Naive thymus-derived CD4-positive, alpha-beta T cell (primary cell): ENCODE measurements at regions not wholly inside any gene's neighbourhood (a gene's known extent, or its start where the extent isn't known, plus 50 kb on each side); places are given as distances from the start of the nearest gene placed in this dataset.

ENCODE experiments used
- ATAC-seq: fragments of 150-1000 bp; cut with Tn5 transposase; 2 replicates; pipeline ENCODE4 v1.10.0; 2021; ENCODE audit warnings: mild to moderate bottlenecking, moderate library complexity
- CTCF ChIA-PET: fragments of 350-600 bp; sonication (Branson Sonifier 250); formaldehyde crosslinking; loops from one replicate; lab custom pipeline; 2021; ENCODE audit warnings: antibody characterized with exemption; lab: Charles Lee
- POLR2A ChIA-PET: fragments of 350-600 bp; sonication (Branson Sonifier 250); formaldehyde crosslinking; loops from one replicate; lab custom pipeline; 2021; ENCODE audit warnings: antibody characterized with exemption, inconsistent platforms; lab: Charles Lee
- DNase-seq, 9 donors: peaks; one replicate each; pipeline versions ENCODE4 v3.0.0 to v3.0.0-alpha.2; 2020 to 2022; ENCODE audit warnings: mixed read lengths in 1 of 9
- H3K27ac ChIP-seq: one replicate; pipeline ENCODE4 v1.7.0; 2013; ENCODE audit warnings: mild to moderate bottlenecking, low read depth, low read length, moderate library complexity
- H3K27me3 ChIP-seq, 2 donors: one replicate each; pipeline ENCODE4 v1.7.0; 2013; ENCODE audit warnings: low read length in 2 of 2, mild to moderate bottlenecking in 2 of 2, moderate library complexity in 2 of 2; ENCODE audit not compliant: control insufficient read depth in 2 of 2, insufficient read depth in 2 of 2
- H3K36me3 ChIP-seq, 3 experiments: 1 replicate in 2 of 3; 2 replicates in 1 of 3; pipeline ENCODE4 v1.7.0; 2013; ENCODE audit warnings: low read length in 3 of 3, mild to moderate bottlenecking in 3 of 3, moderate library complexity in 1 of 3; ENCODE audit not compliant: insufficient read depth in 3 of 3, control insufficient read depth in 2 of 3
- H3K4me1 ChIP-seq, 2 donors: one replicate each; pipeline ENCODE4 v1.7.0; 2013; ENCODE audit warnings: low read length in 2 of 2, mild to moderate bottlenecking in 2 of 2, moderate library complexity in 1 of 2; ENCODE audit not compliant: control insufficient read depth in 2 of 2, insufficient read depth in 2 of 2
- H3K4me3 ChIP-seq: 2 replicates; pipeline ENCODE4 v1.7.0; 2013; ENCODE audit warnings: mild to moderate bottlenecking, low read length
- H3K9me3 ChIP-seq, 3 experiments: 1 replicate in 2 of 3; 2 replicates in 1 of 3; pipeline ENCODE4 v1.7.0; 2013; ENCODE audit warnings: low read length in 3 of 3; ENCODE audit not compliant: control insufficient read depth in 2 of 3
- H3K27ac Mint-ChIP-seq, 9 donors: one replicate each; pipeline ENCODE4 v1.8.0; 2020 to 2022; ENCODE audit warnings: mixed read lengths in 9 of 9, mild to moderate bottlenecking in 8 of 9, moderate library complexity in 5 of 9, inconsistent platforms in 2 of 9
- H3K27me3 Mint-ChIP-seq, 5 donors: one replicate each; pipeline ENCODE4 v1.8.0; 2021 to 2022; ENCODE audit warnings: mixed read lengths in 5 of 5, mild to moderate bottlenecking in 1 of 5
- H3K36me3 Mint-ChIP-seq, 5 donors: one replicate each; pipeline ENCODE4 v1.8.0; 2020 to 2022; ENCODE audit warnings: mixed read lengths in 5 of 5, mild to moderate bottlenecking in 3 of 5, inconsistent platforms in 1 of 5
- H3K4me1 Mint-ChIP-seq, 7 donors: one replicate each; pipeline ENCODE4 v1.8.0; 2020 to 2022; ENCODE audit warnings: mixed read lengths in 7 of 7, mild to moderate bottlenecking in 3 of 7, inconsistent platforms in 1 of 7
- H3K4me3 Mint-ChIP-seq, 10 donors: one replicate each; pipeline ENCODE4 v1.8.0; 2020 to 2022; ENCODE audit warnings: mild to moderate bottlenecking in 10 of 10, mixed read lengths in 10 of 10, moderate library complexity in 6 of 10, inconsistent platforms in 2 of 10
- H3K9me3 Mint-ChIP-seq, 11 donors: one replicate each; pipeline ENCODE4 v1.8.0; 2020 to 2022; ENCODE audit warnings: mixed read lengths in 11 of 11, mild to moderate bottlenecking in 4 of 11, inconsistent platforms in 1 of 11, moderate library complexity in 1 of 11
- intact Hi-C, 2 donors: fragments of 100-400 bp; cut with micrococcal nuclease; formaldehyde crosslinking; loops; one replicate each; pipeline ENCODE4 v1.15.1; 2023

DNA sequence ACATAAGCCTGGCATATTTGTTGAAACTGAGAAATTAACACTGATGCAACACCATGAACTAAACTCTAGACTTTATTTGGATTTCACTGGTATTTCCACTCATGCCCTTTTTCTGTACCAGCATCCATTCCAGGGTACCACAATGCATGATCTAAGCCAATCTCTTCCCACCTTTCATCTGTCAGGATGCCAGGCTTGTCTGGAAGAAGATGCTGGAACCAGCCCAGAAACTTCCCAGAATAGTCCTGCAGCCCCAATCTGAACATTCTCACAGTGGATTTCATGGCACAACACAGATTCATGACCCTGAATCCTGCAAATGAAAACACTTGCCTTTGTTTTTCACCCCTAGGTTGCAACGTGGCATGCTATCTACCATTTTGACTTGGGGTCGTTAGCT is 189.3 kb upstream of the LHX5 start:
- Histone ChIP-seq H3K27me3 (no peaks in the 10 kb centered on the region), H3K4me1 (no peaks in the 10 kb centered on the region), H3K4me3 (no peak overlapping the region), H3K36me3 (no peaks in the 10 kb centered on the region), H3K9me3 (no peaks in the 10 kb centered on the region), H3K27ac (no peak overlapping the region)
- H3K9me3 Mint-ChIP-seq = peaks cover 0 to 27% (median 5%) of the 10 kb centered on the region in 11 donors
- no peaks in the 10 kb centered on the region for H3K36me3 Mint-ChIP-seq
- H3K27me3 Mint-ChIP-seq = peaks cover 2 to 24% (median 19%) of the 10 kb centered on the region in 5 donors
- ChIA-PET POLR2A (no interaction called here), CTCF (no interaction called here)
- no peak overlapping the region for H3K4me3 Mint-ChIP-seq
- no peak overlapping the region for H3K27ac Mint-ChIP-seq
- DNase-seq = no peak
- intact Hi-C loops = no loop called here
- ATAC-seq = no peak
- H3K4me1 Mint-ChIP-seq = no peaks in the 10 kb centered on the region

DNA sequence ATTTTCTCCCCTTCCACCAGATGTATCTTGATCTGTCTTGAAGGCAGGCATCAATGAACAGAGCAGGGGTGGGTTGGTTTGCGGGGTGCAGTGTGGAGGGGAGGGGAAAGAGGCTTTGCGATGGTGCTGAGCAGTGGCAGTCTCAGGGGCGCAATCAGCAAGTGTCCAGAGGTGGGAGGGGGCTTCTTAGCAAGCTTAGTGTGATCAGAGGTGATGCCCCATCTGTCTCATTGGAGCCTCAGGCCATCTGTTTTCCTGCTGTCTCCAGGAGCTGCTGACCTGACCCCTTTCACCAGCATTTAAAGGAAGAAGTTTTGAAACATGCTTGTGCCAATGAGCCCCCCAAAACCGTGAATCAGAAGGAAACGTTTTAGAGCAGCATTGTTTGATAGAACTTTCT is 187.7 kb upstream of the LHX5 start:
- no peak overlapping the region for H3K27ac ChIP-seq
- ATAC-seq (no peak), DNase-seq (no peak)
- H3K27ac Mint-ChIP-seq = no peak overlapping the region
- ChIA-PET POLR2A (no interaction called here), CTCF (no interaction called here)
- intact Hi-C loops = no loop called here
- H3K4me1 ChIP-seq = no peaks in the 10 kb centered on the region
- no peaks in the 10 kb centered on the region for H3K36me3 ChIP-seq
- H3K27me3 ChIP-seq = no peaks in the 10 kb centered on the region
- H3K4me3 Mint-ChIP-seq = no peak overlapping the region
- H3K36me3 Mint-ChIP-seq = no peaks in the 10 kb centered on the region
- H3K9me3 Mint-ChIP-seq = peaks cover 2 to 42% (median 10%) of the 10 kb centered on the region in 11 donors
- no peaks in the 10 kb centered on the region for H3K4me1 Mint-ChIP-seq
- H3K4me3 ChIP-seq = no peak overlapping the region
- H3K9me3 ChIP-seq = no peaks in the 10 kb centered on the region
- H3K27me3 Mint-ChIP-seq = peaks cover 2 to 20% (median 11%) of the 10 kb centered on the region in 5 donors

DNA sequence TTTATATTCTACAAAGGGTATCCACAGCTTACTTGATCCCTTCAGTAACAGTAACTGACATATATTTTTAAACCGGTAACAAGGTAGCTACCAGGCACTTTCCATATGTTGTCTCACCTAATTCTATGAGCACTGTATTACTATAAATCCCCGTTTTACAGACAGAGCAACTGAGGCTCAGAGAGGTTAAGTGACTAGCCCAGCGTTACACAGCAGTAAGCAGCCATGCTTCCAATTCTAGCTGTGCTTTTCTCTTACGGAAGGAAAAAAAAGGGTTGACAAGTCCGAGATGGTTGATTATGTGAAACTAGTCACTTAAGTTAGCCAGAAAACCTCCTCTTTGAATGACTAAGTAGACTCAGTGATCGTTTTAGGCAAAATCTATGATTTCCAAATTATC is 187.3 kb upstream of the LHX5 start:
- no peaks in the 10 kb centered on the region for H3K4me1 Mint-ChIP-seq

DNA sequence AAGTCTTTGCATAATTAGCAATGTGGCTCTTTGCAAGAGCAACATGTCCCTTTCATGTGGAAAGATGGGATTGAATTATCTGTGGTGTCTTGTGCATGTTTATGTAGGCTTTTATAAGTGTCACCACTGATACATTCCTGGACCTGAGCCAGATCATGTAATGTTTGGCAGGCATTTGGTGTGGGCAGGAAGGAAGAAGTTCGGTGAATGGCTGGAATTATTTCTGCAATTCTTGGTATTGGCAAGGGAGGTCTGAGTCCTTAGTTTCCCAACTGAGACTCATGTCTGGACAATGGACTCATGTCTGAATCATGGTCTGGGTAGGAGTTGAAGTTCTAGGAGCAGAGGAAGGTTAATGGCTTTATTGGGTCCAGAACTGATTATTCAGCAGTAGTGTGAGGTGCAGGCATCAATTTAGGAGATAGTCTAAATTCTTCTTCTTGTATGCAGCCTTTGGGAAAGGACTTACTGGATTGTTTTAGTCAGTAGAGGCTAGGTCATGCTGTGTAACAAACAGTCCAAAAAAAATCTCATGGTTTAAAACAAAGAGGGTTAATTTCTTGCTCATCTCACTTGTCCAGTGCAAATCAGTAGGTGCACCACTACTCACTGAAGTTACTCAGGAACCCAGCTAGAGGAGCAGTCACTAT is 186.5 kb upstream of the LHX5 start:
- Histone ChIP-seq H3K27ac (no peak overlapping the region), H3K36me3 (no peaks in the 10 kb centered on the region), H3K9me3 (no peaks in the 10 kb centered on the region), H3K4me1 (no peaks in the 10 kb centered on the region), H3K4me3 (no peak overlapping the region), H3K27me3 (no peaks in the 10 kb centered on the region)
- DNase-seq = no peak
- H3K27ac Mint-ChIP-seq = no peak overlapping the region
- H3K4me1 Mint-ChIP-seq = no peaks in the 10 kb centered on the region
- H3K9me3 Mint-ChIP-seq = peaks cover 5 to 49% (median 10%) of the 10 kb centered on the region in 11 donors
- CTCF ChIA-PET = no interaction called here
- H3K27me3 Mint-ChIP-seq = peaks cover 2 to 21% (median 11%) of the 10 kb centered on the region in 5 donors
- intact Hi-C loops = no loop called here
- H3K36me3 Mint-ChIP-seq = no peaks in the 10 kb centered on the region
- POLR2A ChIA-PET = no interaction called here
- no peak for ATAC-seq
- no peak overlapping the region for H3K4me3 Mint-ChIP-seq

More for the DNA sequence above, 187.3 kb upstream of the LHX5 start:
- intact Hi-C loops = no loop called here
- ChIA-PET CTCF (no interaction called here), POLR2A (no interaction called here)
- DNase-seq = no peak
- Histone ChIP-seq H3K36me3 (no peaks in the 10 kb centered on the region), H3K4me3 (no peak overlapping the region), H3K27me3 (no peaks in the 10 kb centered on the region), H3K9me3 (no peaks in the 10 kb centered on the region), H3K27ac (no peak overlapping the region), H3K4me1 (no peaks in the 10 kb centered on the region)
- Mint-ChIP-seq H3K27me3 (peaks cover 2 to 20% (median 11%) of the 10 kb centered on the region in 5 donors), H3K4me3 (no peak overlapping the region), H3K27ac (no peak overlapping the region), H3K36me3 (no peaks in the 10 kb centered on the region), H3K9me3 (peaks cover 2 to 44% (median 10%) of the 10 kb centered on the region in 11 donors)
- ATAC-seq = no peak

DNA sequence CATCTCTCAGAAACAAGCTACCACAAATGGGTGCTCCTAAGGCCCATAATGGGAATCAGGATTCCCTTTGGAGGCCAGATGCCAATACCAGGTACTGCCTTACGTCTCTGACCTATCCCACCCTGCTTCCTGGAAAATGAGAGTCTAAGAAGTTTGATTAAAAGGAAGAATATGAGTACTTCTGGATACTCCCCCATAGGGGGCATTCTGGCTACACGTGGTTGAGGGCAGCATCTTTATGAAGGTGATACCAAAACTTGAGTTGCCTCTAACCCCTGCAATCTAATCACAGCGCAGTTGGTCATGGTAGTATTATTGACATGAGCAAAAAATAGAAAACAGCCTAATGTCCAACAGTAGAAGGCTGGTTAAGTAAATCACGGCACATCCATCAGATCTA is 184.2 kb upstream of the LHX5 start:
- Histone ChIP-seq H3K36me3 (no peaks in the 10 kb centered on the region), H3K4me1 (no peaks in the 10 kb centered on the region), H3K27ac (no peak overlapping the region), H3K9me3 (no peaks in the 10 kb centered on the region), H3K4me3 (no peak overlapping the region), H3K27me3 (no peaks in the 10 kb centered on the region)
- DNase-seq (no peak), ATAC-seq (no peak)
- Mint-ChIP-seq H3K9me3 (peaks cover 5 to 54% (median 15%) of the 10 kb centered on the region in 11 donors), H3K36me3 (no peaks in the 10 kb centered on the region), H3K27ac (no peak overlapping the region), H3K27me3 (peaks cover 2 to 20% (median 7%) of the 10 kb centered on the region in 5 donors), H3K4me3 (no peak overlapping the region), H3K4me1 (no peaks in the 10 kb centered on the region)
- ChIA-PET CTCF (interaction anchor here (0.7 kb wide), 1 partner anchor 49 kb away, joined by 3 read pairs; no protein-coding TSS in a partner anchor), POLR2A (no interaction called here)
- intact Hi-C loops = no loop called here

DNA sequence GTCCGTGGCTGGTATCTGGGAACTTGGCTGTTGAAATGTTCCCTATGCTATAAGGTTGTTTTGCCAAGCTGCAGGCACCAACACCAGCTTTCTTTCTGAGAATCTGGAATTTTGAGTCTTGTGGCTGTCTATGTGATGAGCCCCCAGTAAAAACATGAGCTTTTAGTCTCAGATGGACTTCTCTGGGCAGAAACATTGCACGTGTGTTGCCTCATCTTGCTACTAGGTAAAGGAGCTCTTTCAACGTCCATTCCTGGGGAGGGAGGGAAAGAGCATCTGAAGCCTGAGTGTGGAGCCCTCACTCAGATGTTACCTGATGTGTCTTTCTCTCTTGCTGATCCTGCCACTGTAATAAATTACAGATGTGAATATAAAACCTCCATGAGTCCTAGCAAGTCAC is 183.8 kb upstream of the LHX5 start:
- H3K9me3 ChIP-seq = no peaks in the 10 kb centered on the region
- H3K27ac Mint-ChIP-seq = no peak overlapping the region
- ChIA-PET CTCF (interaction anchor here (0.7 kb wide), 1 partner anchor 50 kb away, joined by 3 read pairs; no protein-coding TSS in a partner anchor), POLR2A (no interaction called here)
- no peak overlapping the region for H3K4me3 ChIP-seq
- no peaks in the 10 kb centered on the region for H3K27me3 ChIP-seq
- intact Hi-C loops = no loop called here
- H3K36me3 ChIP-seq = no peaks in the 10 kb centered on the region
- no peaks in the 10 kb centered on the region for H3K4me1 ChIP-seq
- no peak overlapping the region for H3K4me3 Mint-ChIP-seq
- DNase-seq = no peak
- H3K36me3 Mint-ChIP-seq = no peaks in the 10 kb centered on the region
- no peak overlapping the region for H3K27ac ChIP-seq
- peaks cover 5 to 54% (median 15%) of the 10 kb centered on the region in 11 donors for H3K9me3 Mint-ChIP-seq
- no peaks in the 10 kb centered on the region for H3K4me1 Mint-ChIP-seq
- peaks cover 2 to 23% (median 12%) of the 10 kb centered on the region in 5 donors for H3K27me3 Mint-ChIP-seq
- ATAC-seq = no peak

DNA sequence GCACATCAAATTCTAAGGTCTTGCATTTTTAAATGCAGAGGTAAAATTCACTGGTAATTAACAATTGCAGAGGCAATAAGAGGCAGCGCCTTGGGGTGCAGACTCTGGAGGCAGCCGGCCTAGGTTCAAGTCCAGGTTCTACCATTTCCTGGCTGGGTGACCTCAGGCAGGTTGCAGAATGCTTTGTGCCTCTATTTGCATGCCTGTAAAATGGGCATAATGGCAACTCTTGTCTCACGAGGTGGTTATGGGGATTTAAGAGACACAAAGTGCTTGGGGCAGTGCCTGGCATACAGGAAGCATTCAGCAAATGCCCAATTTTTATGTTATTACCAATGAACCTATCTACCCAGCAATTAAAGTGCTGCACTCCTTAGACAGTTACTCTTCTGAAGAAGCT is 180.0 kb upstream of the LHX5 start:
- Histone ChIP-seq H3K4me3 (no peak overlapping the region), H3K27ac (no peak overlapping the region), H3K4me1 (no peaks in the 10 kb centered on the region), H3K27me3 (no peaks in the 10 kb centered on the region), H3K36me3 (no peaks in the 10 kb centered on the region), H3K9me3 (no peaks in the 10 kb centered on the region)
- CTCF ChIA-PET = no interaction called here
- intact Hi-C loops = no loop called here
- no peak for DNase-seq
- POLR2A ChIA-PET = no interaction called here
- Mint-ChIP-seq H3K36me3 (no peaks in the 10 kb centered on the region), H3K27ac (no peak overlapping the region), H3K9me3 (peaks cover 4 to 34% (median 14%) of the 10 kb centered on the region in 11 donors), H3K4me3 (no peak overlapping the region), H3K4me1 (no peaks in the 10 kb centered on the region), H3K27me3 (peaks cover 21 to 57% (median 32%) of the 10 kb centered on the region in 5 donors)
- no peak for ATAC-seq
